GM12874 (cell line): ENCODE measurements at regions not wholly inside any gene's neighbourhood (a gene's known extent, or its start where the extent isn't known, plus 50 kb on each side); places are given as distances from the start of the nearest gene placed in this dataset.

Experiments
- CTCF ChIP-seq: IDR thresholded peaks from 2 replicates; pipeline ENCODE4 v1.5.1; 2011; ENCODE audit warnings: low read depth, mild to moderate bottlenecking, control low read depth, low read length, moderate library complexity; ENCODE audit not compliant: insufficient read depth

DNA sequence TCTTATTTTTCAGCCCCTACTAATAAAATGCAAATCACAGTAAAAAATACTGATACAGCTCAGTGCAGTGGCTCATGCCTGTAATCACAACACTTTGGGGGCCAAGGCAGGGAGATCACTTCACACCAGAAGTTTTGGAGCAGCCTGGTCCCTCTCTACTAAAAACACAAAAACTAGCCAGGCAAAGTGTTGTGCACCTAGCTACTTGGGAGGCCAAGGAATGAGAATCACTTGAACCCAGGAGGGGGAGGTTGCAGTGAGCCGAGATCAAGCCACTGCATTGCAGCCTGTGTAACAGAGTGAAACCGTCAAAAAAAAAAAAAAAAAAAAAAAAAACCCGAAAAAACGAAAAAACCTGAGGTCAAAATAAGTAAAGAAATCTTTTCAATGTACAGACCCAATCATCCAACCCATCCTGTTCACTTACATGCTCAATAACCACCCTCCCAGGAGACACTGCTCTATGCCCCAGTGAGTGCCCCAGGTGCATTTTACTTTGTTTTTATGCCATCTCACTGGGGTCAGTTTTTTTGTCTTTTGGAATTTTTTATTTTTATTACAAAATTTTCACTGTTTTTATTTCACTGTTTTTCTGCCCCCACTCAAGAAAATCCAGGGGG lies 107.0 kb downstream of the ZNF486 start:
- TF ChIP-seq CTCF = no peak

GRCh38 chr19:20273376-20273775 lies 106.4 kb downstream of the ZNF486 start:
- TF ChIP-seq CTCF = no peak

DNA sequence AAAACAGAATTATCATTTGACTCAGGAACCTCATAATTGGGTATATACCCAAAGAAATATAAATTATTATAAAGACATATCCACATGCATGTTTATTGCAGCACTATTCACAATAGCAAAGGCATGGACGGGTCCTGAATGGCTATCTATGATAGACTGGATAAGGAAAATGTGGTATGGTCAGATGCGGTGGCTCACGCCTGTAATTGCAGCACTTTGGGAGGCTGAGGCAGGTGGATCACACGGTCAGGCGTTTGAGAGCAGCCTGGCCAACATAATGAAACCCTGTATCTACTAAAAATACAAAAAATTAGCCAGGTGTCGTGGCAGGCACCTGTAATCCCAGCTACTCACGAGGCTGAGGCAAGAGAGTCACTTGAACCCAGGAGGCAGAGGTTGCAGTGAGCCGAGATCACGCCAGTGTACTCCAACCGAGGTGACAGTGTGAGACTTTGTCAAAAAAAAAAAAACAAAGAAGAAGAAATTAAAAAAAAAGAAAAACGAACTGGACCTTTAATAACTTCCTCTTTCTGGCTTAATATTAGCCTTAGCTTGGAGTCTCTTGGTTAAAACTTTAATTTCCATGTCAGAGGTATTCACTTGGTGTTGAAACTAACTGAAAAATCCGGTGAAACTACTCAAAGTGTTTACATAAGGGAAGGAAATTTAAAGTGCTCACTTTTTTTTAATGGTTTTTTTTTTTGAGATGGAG lies 104.4 kb downstream of the ZNF486 start:
- no peak for TF ChIP-seq CTCF

DNA sequence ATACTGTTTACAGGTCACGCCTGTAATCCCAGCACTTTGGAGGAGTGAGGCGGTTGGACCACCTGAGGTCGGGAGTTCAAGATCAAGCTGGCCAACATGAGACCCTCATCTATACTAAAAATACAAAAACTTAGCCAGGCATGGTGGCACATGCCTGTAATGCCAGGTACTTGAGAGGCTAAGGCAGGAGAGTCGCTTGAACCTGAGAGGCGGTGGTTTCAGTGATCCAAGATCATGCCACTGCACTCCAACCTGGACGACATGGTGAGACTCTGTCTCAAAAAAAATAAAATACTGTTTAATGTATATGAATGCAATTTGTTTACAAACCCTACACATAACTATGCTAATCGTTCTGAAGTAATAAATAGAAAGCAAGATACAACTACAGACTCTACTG lies 102.4 kb downstream of the ZNF486 start:
- no peak for TF ChIP-seq CTCF

DNA sequence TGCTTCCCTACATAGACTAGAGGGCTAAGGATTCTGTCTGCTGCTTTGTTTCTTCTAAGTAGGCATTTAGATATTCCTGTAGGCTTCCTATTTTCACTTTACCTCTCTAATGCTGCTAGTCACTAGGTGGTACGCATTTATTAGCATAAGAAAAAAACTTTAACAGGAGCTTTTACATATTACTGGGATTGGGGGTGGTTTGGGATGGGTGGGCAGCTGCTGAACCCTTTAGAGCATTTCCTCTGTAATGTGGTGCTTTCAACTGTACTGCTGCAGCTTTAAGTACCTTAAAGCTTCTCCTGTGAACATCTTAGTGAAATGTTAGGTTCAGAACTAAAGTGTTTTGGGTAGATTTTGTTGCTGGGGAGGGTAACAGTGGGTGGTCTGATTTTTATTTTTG lies 92.6 kb downstream of the ZNF486 start:
- TF ChIP-seq CTCF = no peak

DNA sequence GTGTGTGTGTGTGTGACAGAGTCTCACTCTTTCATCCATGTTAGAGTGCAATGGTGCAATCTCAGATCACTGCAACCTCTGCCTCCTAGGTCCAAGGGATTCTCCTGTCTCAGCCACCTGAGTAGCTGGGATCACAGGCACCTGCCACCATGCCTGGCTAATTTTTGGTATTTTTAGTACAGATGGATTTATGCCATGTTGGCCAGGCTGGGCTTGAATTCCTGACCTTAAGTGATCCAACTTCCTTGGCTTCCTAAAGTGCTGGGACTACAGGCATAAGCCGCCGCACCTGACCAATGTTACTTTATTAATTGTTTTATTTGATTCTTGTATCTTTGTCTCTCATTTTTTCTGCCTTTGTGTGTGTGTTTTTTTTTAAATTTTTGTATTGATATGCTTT lies 89.6 kb downstream of the ZNF486 start:
- no peak for TF ChIP-seq CTCF

- TF ChIP-seq CTCF = no peak
Observed at GRCh38 chr19:20254121-20254520, 87.1 kb downstream of the ZNF486 start.
